Heart right ventricle (tissue), 16 donors: ENCODE measurements at regions not wholly inside any gene's neighbourhood (a gene's known extent, or its start where the extent isn't known, plus 50 kb on each side); places are given as distances from the start of the nearest gene placed in this dataset.
"Not testable (repeated sequence)": the region's sequence is repeated elsewhere in the genome, so short reads cannot be mapped to it uniquely, and the experiment has no call there.

Source experiments
- ATAC-seq, 8 donors: fragments of 200-7000 bp; cut with Tn5 transposase; one replicate each; pipeline ENCODE4 v1.9.1; 2020; ENCODE audit warnings: mild to moderate bottlenecking in 8 of 8, moderate library complexity in 8 of 8, moderate number of reproducible peaks in 1 of 8
- DNase-seq, 2 donors: peaks; one replicate each; pipeline ENCODE4 v3.0.0-alpha.2; 2020
- H3K27ac ChIP-seq, 10 donors: fragments of 200-600 bp; sonication (generic) in 2 of 10; one replicate each; pipeline versions ENCODE4 v1.5.0 to v1.8.0; 2020 to 2022; ENCODE audit warnings: mild to moderate bottlenecking in 3 of 10
- H3K27me3 ChIP-seq, 7 donors: fragments of 200-600 bp; one replicate each; pipeline ENCODE4 v1.8.0; 2021 to 2022; ENCODE audit warnings: mild to moderate bottlenecking in 2 of 7
- H3K36me3 ChIP-seq, 9 donors: fragments of 200-600 bp; sonication (generic) in 1 of 9; one replicate each; pipeline versions ENCODE4 v1.5.0 to v1.8.0; 2020 to 2022; ENCODE audit warnings: mild to moderate bottlenecking in 2 of 9
- H3K4me1 ChIP-seq, 9 donors: fragments of 200-600 bp; sonication (generic) in 1 of 9; one replicate each; pipeline versions ENCODE4 v1.5.0 to v1.8.0; 2020 to 2022; ENCODE audit warnings: mild to moderate bottlenecking in 4 of 9
- H3K4me3 ChIP-seq, 10 donors: fragments of 200-600 bp; sonication (generic) in 2 of 10; one replicate each; pipeline versions ENCODE4 v1.5.0 to v1.8.0; 2020 to 2022; ENCODE audit warnings: mild to moderate bottlenecking in 7 of 10, moderate library complexity in 2 of 10
- H3K9me3 ChIP-seq, 11 donors: fragments of 200-600 bp in 10 of 11; sonication (generic) in 2 of 11; one replicate each; pipeline versions ENCODE4 v1.5.0 to v1.8.0; 2013 to 2022; ENCODE audit warnings: mild to moderate bottlenecking in 2 of 11, control low read depth in 1 of 11, moderate library complexity in 1 of 11
- WGBS, 2 donors: extraction: QIAGEN DNeasy Blood & Tissue Kit; methylation state at CpG; one replicate each; pipeline ENCODE4 v1.1.7; 2013; ENCODE audit warnings: inconsistent platforms in 1 of 2; 5-methylcytosine and 5-hydroxymethylcytosine counted together
- intact Hi-C, 10 donors: fragments of 100-400 bp; cut with DNase I; formaldehyde crosslinking; loops; one replicate each; pipeline versions ENCODE4 v1.11.1 to v1.14.2; 2022
- TF ChIP-seq, protein P1 (sequence below), 9 donors: fragments of 200-600 bp; sonication (generic) in 2 of 9; IDR thresholded peaks; one replicate each; pipeline versions ENCODE4 v1.5.0 to v1.8.0; 2021 to 2022; ENCODE audit warnings: antibody characterized with exemption in 9 of 9, mild to moderate bottlenecking in 5 of 9, moderate library complexity in 1 of 9
- donor health status: Arrhythmogenic right ventricular cardiomyopathy.
- donor health status: ischemic (EF 13 %, LVEDD 7.1; RV severe dilation, severe dysfunction).
- donor health status: healthy with polysubstance abuse.
- donor health status: DM: no; HTN: yes; CAD: no.
- donor health status: DM: no; HTN: no; CAD: no.
- donor health status: ischemic (EF 25% LVEDD 6.9; RV normal size, moderate dysfunction).
- donor health status: ischemic (EF 25% LVEDD 5.7; RV mildly dilated, moderate dysfunction).
- donor health status: healthy.
- donor health status: DM: yes; HTN: yes; CAD: no.
- donor health status: Ischemic cardiomyopathy.
- donor health status: ischemic (EF 35%, LVEDD 5.7; RV mildly dilated, moderate dysfunction).
- donor health status: nonischemic (EF 11% LVEDD 7.7; RV severe dilation, severe dysfunction).
- donor health status: DM: yes; HTN: yes; CAD: no.
- donor health status: PGD.
- donor health status: ischemic (EF 29% LVEDD 5.4; RV normal size, mild dysfunction).
- donor health status: nonischemic (EF 23%, LVEDD 6.1; RV moderate dilation, normal function).

DNA sequence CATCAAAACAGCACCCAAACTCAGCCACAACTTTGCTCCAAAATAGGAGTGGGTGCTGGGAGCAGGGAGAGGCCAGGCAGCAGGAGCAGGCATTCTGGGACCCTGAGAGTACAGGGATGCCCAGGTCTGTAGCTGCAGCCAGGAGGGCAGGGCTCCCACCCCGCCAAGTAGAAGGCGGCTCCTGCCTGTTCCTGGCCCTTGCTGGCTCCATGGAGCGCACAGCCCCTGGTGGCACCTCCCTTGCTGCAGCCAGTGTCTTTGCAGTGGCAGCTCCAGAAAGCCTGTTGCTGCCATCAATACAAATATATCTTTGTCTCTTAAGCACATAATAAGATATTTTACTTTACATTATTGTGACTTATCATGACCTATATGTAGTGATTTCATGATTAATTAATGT, 1096.5 kb downstream of the FSCB start:
- 61 to 90% methylated on average over 3 of the region's 3 CpGs for WGBS, 2 donors

DNA sequence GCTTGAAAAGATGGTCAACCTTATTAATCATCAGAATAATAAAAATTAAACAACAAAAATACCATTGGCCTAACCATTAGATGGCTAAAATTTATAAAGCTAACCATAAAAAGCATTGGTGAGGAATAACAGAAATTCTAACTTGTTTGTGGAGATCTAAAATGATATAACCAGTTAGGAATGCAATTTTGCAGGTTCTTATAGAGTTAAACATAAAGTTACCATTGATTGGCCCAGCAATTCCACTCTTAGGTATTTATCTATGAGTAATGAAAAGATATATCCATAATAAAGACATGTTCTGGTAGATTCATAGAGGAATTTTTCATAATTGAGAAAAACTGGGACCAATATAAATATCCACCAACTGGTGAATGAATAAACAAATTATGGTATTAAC, 1098.6 kb downstream of the FSCB start:
- ATAC-seq (no peak), DNase-seq (no peak)
- no peaks in the 10 kb centered on the region for H3K4me1 ChIP-seq
- peaks cover 0 to 9% (median 0%) of the 10 kb centered on the region in 11 donors for H3K9me3 ChIP-seq
- H3K27ac ChIP-seq: no peak overlapping the region
- no peaks in the 10 kb centered on the region for H3K36me3 ChIP-seq
- H3K4me3 ChIP-seq: no peak overlapping the region
- intact Hi-C loops: no loop called here
- TF ChIP-seq, protein P1, sequence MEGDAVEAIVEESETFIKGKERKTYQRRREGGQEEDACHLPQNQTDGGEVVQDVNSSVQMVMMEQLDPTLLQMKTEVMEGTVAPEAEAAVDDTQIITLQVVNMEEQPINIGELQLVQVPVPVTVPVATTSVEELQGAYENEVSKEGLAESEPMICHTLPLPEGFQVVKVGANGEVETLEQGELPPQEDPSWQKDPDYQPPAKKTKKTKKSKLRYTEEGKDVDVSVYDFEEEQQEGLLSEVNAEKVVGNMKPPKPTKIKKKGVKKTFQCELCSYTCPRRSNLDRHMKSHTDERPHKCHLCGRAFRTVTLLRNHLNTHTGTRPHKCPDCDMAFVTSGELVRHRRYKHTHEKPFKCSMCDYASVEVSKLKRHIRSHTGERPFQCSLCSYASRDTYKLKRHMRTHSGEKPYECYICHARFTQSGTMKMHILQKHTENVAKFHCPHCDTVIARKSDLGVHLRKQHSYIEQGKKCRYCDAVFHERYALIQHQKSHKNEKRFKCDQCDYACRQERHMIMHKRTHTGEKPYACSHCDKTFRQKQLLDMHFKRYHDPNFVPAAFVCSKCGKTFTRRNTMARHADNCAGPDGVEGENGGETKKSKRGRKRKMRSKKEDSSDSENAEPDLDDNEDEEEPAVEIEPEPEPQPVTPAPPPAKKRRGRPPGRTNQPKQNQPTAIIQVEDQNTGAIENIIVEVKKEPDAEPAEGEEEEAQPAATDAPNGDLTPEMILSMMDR (IDR thresholded peaks at IDR 0.05): no peak
- H3K27me3 ChIP-seq: no peaks in the 10 kb centered on the region

More for the DNA sequence above, 1096.5 kb downstream of the FSCB start:
- no peaks in the 10 kb centered on the region for H3K4me1 ChIP-seq
- H3K4me3 ChIP-seq: no peak overlapping the region
- intact Hi-C loops: no loop called here
- TF ChIP-seq, protein P1 (IDR thresholded peaks at IDR 0.05): no peak
- no peaks in the 10 kb centered on the region for H3K9me3 ChIP-seq
- H3K27ac ChIP-seq: no peak overlapping the region
- H3K36me3 ChIP-seq: no peaks in the 10 kb centered on the region
- DNase-seq: no peak
- no peak for ATAC-seq
- no peaks in the 10 kb centered on the region for H3K27me3 ChIP-seq

DNA sequence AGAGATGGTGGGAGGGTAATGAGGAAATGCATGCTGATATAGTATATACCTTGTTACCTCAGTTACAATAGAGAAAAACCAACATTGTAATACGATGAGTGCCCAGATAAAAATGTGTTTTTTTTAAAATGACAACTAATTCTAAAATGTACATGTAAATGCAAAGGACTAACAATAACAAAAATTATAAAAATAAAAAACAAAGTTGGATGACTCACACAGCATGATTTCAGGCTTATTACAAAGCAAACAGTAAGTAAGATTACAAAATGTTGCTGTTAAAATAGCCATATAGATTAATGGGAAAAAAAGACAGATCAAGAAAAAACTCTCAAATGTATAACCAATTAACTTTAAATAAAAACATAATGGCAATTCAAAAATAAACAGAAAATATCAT, 1099.4 kb downstream of the FSCB start:
- DNase-seq: no peak
- H3K9me3 ChIP-seq: peaks cover 0 to 12% (median 0%) of the 10 kb centered on the region in 11 donors
- TF ChIP-seq, protein P1 (IDR thresholded peaks at IDR 0.05): no peak
- intact Hi-C loops: no loop called here
- no peak for ATAC-seq
- whole genome bisulfite sequencing, 2 donors: 61 to 68% methylated on average over 1 of the region's 1 CpG
- no peak overlapping the region for H3K4me3 ChIP-seq
- no peaks in the 10 kb centered on the region for H3K36me3 ChIP-seq
- no peaks in the 10 kb centered on the region for H3K27me3 ChIP-seq
- no peak overlapping the region for H3K27ac ChIP-seq
- no peaks in the 10 kb centered on the region for H3K4me1 ChIP-seq

DNA sequence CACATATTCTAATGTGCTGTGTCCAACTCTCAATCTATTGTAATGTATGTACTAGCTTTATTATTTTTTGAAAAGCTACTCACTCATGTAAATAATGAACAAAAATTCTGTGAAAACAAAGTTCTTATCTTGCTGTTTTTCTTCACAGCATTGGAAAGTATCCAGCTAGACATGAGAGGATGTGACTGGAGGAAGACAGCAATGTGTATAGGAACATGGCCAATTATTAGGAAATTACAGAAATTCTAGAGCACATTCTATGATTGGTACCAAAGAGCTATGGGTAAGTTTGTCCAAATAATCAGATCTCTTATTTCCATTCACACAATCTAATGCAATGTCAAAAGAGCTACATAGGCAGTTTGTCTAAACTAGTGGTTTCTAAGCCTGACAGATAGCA, 1100.2 kb downstream of the FSCB start:
- no peaks in the 10 kb centered on the region for H3K36me3 ChIP-seq
- H3K9me3 ChIP-seq: peaks cover 0 to 12% (median 0%) of the 10 kb centered on the region in 11 donors
- ATAC-seq (no peak), DNase-seq (no peak)
- H3K27ac ChIP-seq: no peak overlapping the region
- intact Hi-C loops: no loop called here
- TF ChIP-seq, protein P1 (IDR thresholded peaks at IDR 0.05): no peak
- H3K4me3 ChIP-seq: no peak overlapping the region
- no peaks in the 10 kb centered on the region for H3K4me1 ChIP-seq
- no peaks in the 10 kb centered on the region for H3K27me3 ChIP-seq

GRCh38 chr14:43399289-43399688, 1107.8 kb downstream of the FSCB start:
- no peak for DNase-seq
- Histone ChIP-seq H3K4me1 (no peaks in the 10 kb centered on the region), H3K4me3 (no peak overlapping the region), H3K27ac (no peak overlapping the region), H3K27me3 (no peaks in the 10 kb centered on the region), H3K9me3 (peaks cover 0 to 13% (median 0%) of the 10 kb centered on the region in 11 donors), H3K36me3 (no peaks in the 10 kb centered on the region)
- TF ChIP-seq, protein P1 (IDR thresholded peaks at IDR 0.05): no peak
- intact Hi-C loops: no loop called here
- 35 to 53% methylated on average over 1 of the region's 1 CpG for WGBS, 2 donors
- ATAC-seq: no peak

DNA sequence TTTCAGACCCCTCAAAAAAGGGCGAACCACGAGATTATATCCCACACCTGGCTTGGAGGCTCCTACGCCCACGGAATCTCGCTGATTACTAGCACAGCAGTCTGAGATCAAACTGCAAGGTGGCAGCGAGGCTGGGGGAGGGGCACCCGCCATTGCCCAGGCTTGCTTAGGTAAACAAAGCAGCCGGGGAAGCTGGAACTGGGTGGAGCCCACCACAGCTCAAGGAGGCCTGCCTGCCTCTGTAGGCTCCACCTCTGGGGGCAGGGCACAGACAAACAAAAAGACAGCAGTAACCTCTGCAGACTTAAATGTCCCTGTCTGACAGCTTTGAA, 1136.6 kb downstream of the FSCB start:
- ATAC-seq, H3K27ac ChIP-seq, H3K4me1 ChIP-seq, H3K4me3 ChIP-seq, H3K36me3 ChIP-seq, H3K27me3 ChIP-seq, intact Hi-C loops, DNase-seq: not testable (repeated sequence)
- 84 to 87% methylated on average over 7 to 8 of the region's 8 CpGs for WGBS, 2 donors
- H3K9me3 ChIP-seq: peaks cover 0 to 14% (median 0%) of the 10 kb centered on the region in 11 donors
